ENCODE measurements at regions not wholly inside any gene's neighbourhood (a gene's known extent, or its start where the extent isn't known, plus 50 kb on each side); places are given as distances from the start of the nearest gene placed in this dataset.
A peak's percentile ranks its signal among the peaks of the same experiment; 100 is the strongest.

- no peak for DNase-seq (ENCODE audit: extremely low spot score, unreplicated experiment)
- TF ChIP-seq CTCF (IDR thresholded peaks at IDR 0.05) = no peak
- Mint-ChIP-seq H3K4me1 (ENCODE audit: unreplicated experiment) (peaks cover 8% of the 10 kb centered on the region), H3K4me3 (ENCODE audit: unreplicated experiment) (no peak overlapping the region), H3K27ac (ENCODE audit: unreplicated experiment) (no peak overlapping the region), H3K27me3 (ENCODE audit: unreplicated experiment) (peaks cover 69% of the 10 kb centered on the region), H3K9me3 (ENCODE audit: unreplicated experiment) (no peaks in the 10 kb centered on the region), H3K36me3 (ENCODE audit: unreplicated experiment) (no peaks in the 10 kb centered on the region)
Measured at GRCh38 chr20:4602297-4602631, 84.0 kb upstream of the PRNP start.

GRCh38 chr20:4601630-4602296 lies 84.5 kb upstream of the PRNP start:
- no peak for TF ChIP-seq CTCF (IDR thresholded peaks at IDR 0.05)
- Mint-ChIP-seq H3K27ac (ENCODE audit: unreplicated experiment) (no peak overlapping the region), H3K9me3 (ENCODE audit: unreplicated experiment) (no peaks in the 10 kb centered on the region), H3K27me3 (ENCODE audit: unreplicated experiment) (peaks cover 71% of the 10 kb centered on the region), H3K36me3 (ENCODE audit: unreplicated experiment) (no peaks in the 10 kb centered on the region), H3K4me1 (ENCODE audit: unreplicated experiment) (peaks cover 7% of the 10 kb centered on the region), H3K4me3 (ENCODE audit: unreplicated experiment) (no peak overlapping the region)
- DNase-seq (ENCODE audit: extremely low spot score, unreplicated experiment) = no peak

- TF ChIP-seq CTCF (IDR thresholded peaks at IDR 0.05) = no peak
- H3K4me1 Mint-ChIP-seq (ENCODE audit: unreplicated experiment) = peaks cover 7% of the 10 kb centered on the region
- H3K9me3 Mint-ChIP-seq (ENCODE audit: unreplicated experiment) = no peaks in the 10 kb centered on the region
- no peak overlapping the region for H3K27ac Mint-ChIP-seq (ENCODE audit: unreplicated experiment)
- no peak overlapping the region for H3K4me3 Mint-ChIP-seq (ENCODE audit: unreplicated experiment)
- peaks cover 72% of the 10 kb centered on the region for H3K27me3 Mint-ChIP-seq (ENCODE audit: unreplicated experiment)
- no peak for DNase-seq (ENCODE audit: extremely low spot score, unreplicated experiment)
- H3K36me3 Mint-ChIP-seq (ENCODE audit: unreplicated experiment) = no peaks in the 10 kb centered on the region
Measured at GRCh38 chr20:4600308-4601014, 85.8 kb upstream of the PRNP start.

GRCh38 chr20:4597215-4597614 lies 89.0 kb upstream of the PRNP start:
- DNase-seq (ENCODE audit: extremely low spot score, unreplicated experiment) = no peak
- no peak for TF ChIP-seq CTCF (IDR thresholded peaks at IDR 0.05)
- Mint-ChIP-seq H3K9me3 (ENCODE audit: unreplicated experiment) (no peaks in the 10 kb centered on the region), H3K4me1 (ENCODE audit: unreplicated experiment) (peaks cover 13% of the 10 kb centered on the region), H3K27ac (ENCODE audit: unreplicated experiment) (no peak overlapping the region), H3K27me3 (ENCODE audit: unreplicated experiment) (peaks cover 65% of the 10 kb centered on the region), H3K36me3 (ENCODE audit: unreplicated experiment) (no peaks in the 10 kb centered on the region), H3K4me3 (ENCODE audit: unreplicated experiment) (no peak overlapping the region)

GRCh38 chr20:4593149-4593525 lies 93.1 kb upstream of the PRNP start:
- Mint-ChIP-seq H3K36me3 (ENCODE audit: unreplicated experiment) (no peaks in the 10 kb centered on the region), H3K27me3 (ENCODE audit: unreplicated experiment) (peaks cover 38% of the 10 kb centered on the region), H3K27ac (ENCODE audit: unreplicated experiment) (no peak overlapping the region), H3K9me3 (ENCODE audit: unreplicated experiment) (no peaks in the 10 kb centered on the region), H3K4me3 (ENCODE audit: unreplicated experiment) (no peak overlapping the region), H3K4me1 (ENCODE audit: unreplicated experiment) (peaks cover 6% of the 10 kb centered on the region)
- peak; percentile 60 for DNase-seq (ENCODE audit: extremely low spot score, unreplicated experiment)
- no peak for TF ChIP-seq CTCF (IDR thresholded peaks at IDR 0.05)

All from osteocyte (in vitro differentiated cells).